NCI-H526 (cell line): ENCODE measurements at regions not wholly inside any gene's neighbourhood (a gene's known extent, or its start where the extent isn't known, plus 50 kb on each side); places are given as distances from the start of the nearest gene placed in this dataset.
A peak's percentile ranks its signal among the peaks of the same experiment; 100 is the strongest.
"Not testable (repeated sequence)": the region's sequence is repeated elsewhere in the genome, so short reads cannot be mapped to it uniquely, and the experiment has no call there.

Experiments used
- DNase-seq, 2 experiments: peaks; one replicate each; lab custom pipeline; 2025; lab: John Stamatoyannopoulos, UW

- no peak for DNase-seq
Observed at GRCh38 chr1:55876276-55877060, 661.3 kb upstream of the USP24 start.

- no peak for DNase-seq
Observed at GRCh38 chr1:55870106-55870505, 654.9 kb upstream of the USP24 start.

- DNase-seq: no peak
Observed at GRCh38 chr1:55869065-55869464, 653.9 kb upstream of the USP24 start.

GRCh38 chr1:55868026-55868425 is 652.9 kb upstream of the USP24 start:
- DNase-seq: peak; percentile 29 to 49

GRCh38 chr1:55867304-55867843 is 652.2 kb upstream of the USP24 start:
- no peak for DNase-seq

GRCh38 chr1:55865778-55866177 is 650.6 kb upstream of the USP24 start:
- not testable (repeated sequence) for DNase-seq

- no peak for DNase-seq
Observed at GRCh38 chr1:55864251-55864650, 649.1 kb upstream of the USP24 start.

- DNase-seq: no peak
Observed at GRCh38 chr1:55861676-55862340, 646.6 kb upstream of the USP24 start.

- DNase-seq: no peak
Observed at GRCh38 chr1:55860798-55861519, 645.8 kb upstream of the USP24 start.

GRCh38 chr1:55860326-55860725 is 645.2 kb upstream of the USP24 start:
- no peak for DNase-seq

GRCh38 chr1:55854911-55855310 is 639.7 kb upstream of the USP24 start:
- DNase-seq: no peak

- DNase-seq: peak in 1 of 2 experiments; percentile 11
Observed at GRCh38 chr1:55848906-55849305, 633.7 kb upstream of the USP24 start.

- DNase-seq: no peak
Observed at GRCh38 chr1:55846051-55846450, 630.9 kb upstream of the USP24 start.

- DNase-seq: no peak
Observed at GRCh38 chr1:55844322-55844721, 629.2 kb upstream of the USP24 start.

GRCh38 chr1:55839626-55840025 is 624.5 kb upstream of the USP24 start:
- no peak for DNase-seq

- no peak for DNase-seq
Observed at GRCh38 chr1:55839221-55839620, 624.1 kb upstream of the USP24 start.

GRCh38 chr1:55836086-55836485 is 620.9 kb upstream of the USP24 start:
- no peak for DNase-seq

GRCh38 chr1:55833529-55834091 is 618.4 kb upstream of the USP24 start:
- peak; percentile 41 to 45 for DNase-seq

- no peak for DNase-seq
Observed at GRCh38 chr1:55831759-55832158, 616.6 kb upstream of the USP24 start.

- no peak for DNase-seq
Observed at GRCh38 chr1:55828044-55828443, 612.9 kb upstream of the USP24 start.

- DNase-seq: no peak
Observed at GRCh38 chr1:55827350-55827749, 612.2 kb upstream of the USP24 start.

- no peak for DNase-seq
Observed at GRCh38 chr1:55826381-55827080, 611.4 kb upstream of the USP24 start.
